ENCODE measurements at regions not wholly inside any gene's neighbourhood (a gene's known extent, or its start where the extent isn't known, plus 50 kb on each side); places are given as distances from the start of the nearest gene placed in this dataset.
"Not testable (repeated sequence)": the region's sequence is repeated elsewhere in the genome, so short reads cannot be mapped to it uniquely, and the experiment has no call there.

- Histone ChIP-seq H3K4me3 (no peak overlapping the region), H3K27ac (peak overlapping the region; percentile 13), H3K36me3 (no peaks in the 10 kb centered on the region)
These were observed 186.4 kb downstream of the MREG start for GRCh38 chr2:215826838-215827441.

GRCh38 chr2:215826376-215826775 lies 187.0 kb downstream of the MREG start:
- Histone ChIP-seq H3K27me3 (no peaks in the 10 kb centered on the region), H3K4me3 (no peak overlapping the region), H3K27ac (peak overlapping the region; percentile 82), H3K36me3 (no peaks in the 10 kb centered on the region), H3K4me1 (ENCODE audit: low read depth) (peaks cover 19% of the 10 kb centered on the region), H3K9me3 (ENCODE audit: low read depth) (no peaks in the 10 kb centered on the region)
- no peak for TF ChIP-seq CTCF (IDR thresholded peaks at IDR 0.05; ENCODE audit: low read depth, low read length)
- DNase-seq (ENCODE audit: low read depth in 1 of 2, low spot score in 1 of 2), result no peak

More at GRCh38 chr2:215826838-215827441, 186.4 kb downstream of the MREG start:
- TF ChIP-seq CTCF (IDR thresholded peaks at IDR 0.05; ENCODE audit: low read depth, low read length), result peak; percentile 29
- Histone ChIP-seq H3K27me3 (no peaks in the 10 kb centered on the region), H3K4me1 (ENCODE audit: low read depth) (peaks cover 19% of the 10 kb centered on the region), H3K9me3 (ENCODE audit: low read depth) (no peaks in the 10 kb centered on the region)
- peak; percentile 55 to 72 for DNase-seq (ENCODE audit: low read depth in 1 of 2, low spot score in 1 of 2)

GRCh38 chr2:215825707-215826106 lies 187.6 kb downstream of the MREG start:
- no peak overlapping the region for H3K4me3 ChIP-seq
- peak overlapping the region; percentile 82 for H3K27ac ChIP-seq
- H3K36me3 ChIP-seq, result no peaks in the 10 kb centered on the region
- H3K9me3 ChIP-seq (ENCODE audit: low read depth), result no peaks in the 10 kb centered on the region
- no peak for TF ChIP-seq CTCF (IDR thresholded peaks at IDR 0.05; ENCODE audit: low read depth, low read length)
- peaks cover 19% of the 10 kb centered on the region for H3K4me1 ChIP-seq (ENCODE audit: low read depth)
- no peaks in the 10 kb centered on the region for H3K27me3 ChIP-seq
- DNase-seq (ENCODE audit: low read depth in 1 of 2, low spot score in 1 of 2), result peak in 1 of 2 donors; percentile 38

GRCh38 chr2:215821298-215821697 lies 192.1 kb downstream of the MREG start:
- H3K36me3 ChIP-seq; H3K9me3 ChIP-seq (ENCODE audit: low read depth); H3K27ac ChIP-seq; H3K4me1 ChIP-seq (ENCODE audit: low read depth); DNase-seq (ENCODE audit: low read depth in 1 of 2, low spot score in 1 of 2); H3K4me3 ChIP-seq; H3K27me3 ChIP-seq: not testable (repeated sequence)

GRCh38 chr2:215819713-215820112 lies 193.6 kb downstream of the MREG start:
- not testable (repeated sequence) for H3K4me1 ChIP-seq (ENCODE audit: low read depth); DNase-seq (ENCODE audit: low read depth in 1 of 2, low spot score in 1 of 2); H3K9me3 ChIP-seq (ENCODE audit: low read depth); H3K36me3 ChIP-seq; H3K27ac ChIP-seq; H3K27me3 ChIP-seq; H3K4me3 ChIP-seq

- Histone ChIP-seq H3K27me3 (no peaks in the 10 kb centered on the region), H3K27ac (no peak overlapping the region), H3K4me1 (ENCODE audit: low read depth) (no peaks in the 10 kb centered on the region), H3K36me3 (no peaks in the 10 kb centered on the region), H3K4me3 (no peak overlapping the region), H3K9me3 (ENCODE audit: low read depth) (no peaks in the 10 kb centered on the region)
- no peak for DNase-seq (ENCODE audit: low read depth in 1 of 2, low spot score in 1 of 2)
- TF ChIP-seq CTCF (IDR thresholded peaks at IDR 0.05; ENCODE audit: low read depth, low read length), result no peak
These were observed 196.3 kb downstream of the MREG start for GRCh38 chr2:215817046-215817445.

- no peak for DNase-seq (ENCODE audit: low read depth in 1 of 2, low spot score in 1 of 2)
- H3K4me3 ChIP-seq, result no peak overlapping the region
These were observed 196.9 kb downstream of the MREG start for GRCh38 chr2:215816424-215816823.

More at GRCh38 chr2:215816424-215816823, 196.9 kb downstream of the MREG start:
- Histone ChIP-seq H3K36me3 (no peaks in the 10 kb centered on the region), H3K27me3 (no peaks in the 10 kb centered on the region), H3K27ac (no peak overlapping the region), H3K4me1 (ENCODE audit: low read depth) (no peaks in the 10 kb centered on the region), H3K9me3 (ENCODE audit: low read depth) (no peaks in the 10 kb centered on the region)
- no peak for TF ChIP-seq CTCF (IDR thresholded peaks at IDR 0.05; ENCODE audit: low read depth, low read length)
